RPMI7951 (cell line): ENCODE measurements at regions not wholly inside any gene's neighbourhood (a gene's known extent, or its start where the extent isn't known, plus 50 kb on each side); places are given as distances from the start of the nearest gene placed in this dataset.

Experiments
- DNase-seq: peaks from one replicate; pipeline ENCODE4 v3.0.0-alpha.2; 2012; ENCODE audit warnings: low read depth

GRCh38 chr15:69813881-69814280 lies 283.8 kb downstream of the TLE3 start:
- peak; percentile 82 for DNase-seq

GRCh38 chr15:69814932-69815331 lies 282.8 kb downstream of the TLE3 start:
- no peak for DNase-seq

GRCh38 chr15:69815793-69816192 lies 281.9 kb downstream of the TLE3 start:
- DNase-seq = no peak

- DNase-seq = no peak
Measured at GRCh38 chr15:69816522-69816921, 281.2 kb downstream of the TLE3 start.

GRCh38 chr15:69818529-69818928 lies 279.2 kb downstream of the TLE3 start:
- no peak for DNase-seq

GRCh38 chr15:69819371-69819770 lies 278.3 kb downstream of the TLE3 start:
- DNase-seq = no peak

GRCh38 chr15:69820819-69821218 lies 276.9 kb downstream of the TLE3 start:
- DNase-seq = no peak

- DNase-seq = peak; percentile 30
Measured at GRCh38 chr15:69823223-69823907, 274.4 kb downstream of the TLE3 start.

- no peak for DNase-seq
Measured at GRCh38 chr15:69824075-69824876, 273.4 kb downstream of the TLE3 start.

- no peak for DNase-seq
Measured at GRCh38 chr15:69824877-69825406, 272.8 kb downstream of the TLE3 start.

GRCh38 chr15:69825941-69826818 lies 271.5 kb downstream of the TLE3 start:
- no peak for DNase-seq

- DNase-seq = peak; percentile 37
Measured at GRCh38 chr15:69826819-69827175, 270.9 kb downstream of the TLE3 start.

GRCh38 chr15:69827751-69828150 lies 270.0 kb downstream of the TLE3 start:
- DNase-seq = no peak

GRCh38 chr15:69828181-69828828 lies 269.4 kb downstream of the TLE3 start:
- DNase-seq = no peak

GRCh38 chr15:69829974-69830373 lies 267.7 kb downstream of the TLE3 start:
- no peak for DNase-seq

GRCh38 chr15:69830430-69830829 lies 267.3 kb downstream of the TLE3 start:
- DNase-seq = no peak

GRCh38 chr15:69830876-69831275 lies 266.8 kb downstream of the TLE3 start:
- DNase-seq = no peak

- no peak for DNase-seq
Measured at GRCh38 chr15:69834267-69834666, 263.4 kb downstream of the TLE3 start.

- DNase-seq = no peak
Measured at GRCh38 chr15:69834761-69835160, 263.0 kb downstream of the TLE3 start.

- DNase-seq = no peak
Measured at GRCh38 chr15:69836048-69836447, 261.7 kb downstream of the TLE3 start.

- no peak for DNase-seq
Measured at GRCh38 chr15:69836526-69837230, 261.0 kb downstream of the TLE3 start.
